ENCODE measurements at regions not wholly inside any gene's neighbourhood (a gene's known extent, or its start where the extent isn't known, plus 50 kb on each side); places are given as distances from the start of the nearest gene placed in this dataset.

GRCh38 chr1:116835161-116835560, 74.6 kb upstream of the PTGFRN start:
- no peak for TF ChIP-seq CTCF (IDR thresholded peaks at IDR 0.05)
- no peak for TF ChIP-seq POLR2A (IDR thresholded peaks at IDR 0.05)
